Hematopoietic multipotent progenitor cell treated with erythropoietin and hydrocortisone succinate and interleukin-3 and kit ligand, for 4 days (in vitro differentiated cells): ENCODE measurements at regions not wholly inside any gene's neighbourhood (a gene's known extent, or its start where the extent isn't known, plus 50 kb on each side); places are given as distances from the start of the nearest gene placed in this dataset.
"Not testable (repeated sequence)": the region's sequence is repeated elsewhere in the genome, so short reads cannot be mapped to it uniquely, and the experiment has no call there.

Source experiments
- DNase-seq: peaks from one replicate; pipeline ENCODE4 v3.0.0-alpha.2; 2015

- no peak for DNase-seq
Measured at GRCh38 chr7:8314566-8314965, 52.6 kb upstream of the ICA1 start.

GRCh38 chr7:8319115-8319514 is 57.1 kb upstream of the ICA1 start:
- no peak for DNase-seq

- no peak for DNase-seq
Measured at GRCh38 chr7:8320174-8320573, 58.2 kb upstream of the ICA1 start.

- no peak for DNase-seq
Measured at GRCh38 chr7:8321312-8321711, 59.3 kb upstream of the ICA1 start.

- no peak for DNase-seq
Measured at GRCh38 chr7:8322667-8323066, 60.7 kb upstream of the ICA1 start.

- DNase-seq: peak; percentile 10
Measured at GRCh38 chr7:8325067-8325466, 63.1 kb upstream of the ICA1 start.

- no peak for DNase-seq
Measured at GRCh38 chr7:8327199-8327598, 65.2 kb upstream of the ICA1 start.

- DNase-seq: no peak
Measured at GRCh38 chr7:8338206-8338605, 76.2 kb upstream of the ICA1 start.

- DNase-seq: no peak
Measured at GRCh38 chr7:8343556-8343955, 81.6 kb upstream of the ICA1 start.

GRCh38 chr7:8347395-8347794 is 85.4 kb upstream of the ICA1 start:
- DNase-seq: not testable (repeated sequence)

- not testable (repeated sequence) for DNase-seq
Measured at GRCh38 chr7:8351654-8352053, 81.8 kb upstream of the NXPH1 start.

- DNase-seq: no peak
Measured at GRCh38 chr7:8353991-8354390, 79.4 kb upstream of the NXPH1 start.

- DNase-seq: no peak
Measured at GRCh38 chr7:8354503-8354902, 78.9 kb upstream of the NXPH1 start.

GRCh38 chr7:8356071-8356470 is 77.3 kb upstream of the NXPH1 start:
- DNase-seq: no peak

GRCh38 chr7:8357536-8357935 is 75.9 kb upstream of the NXPH1 start:
- no peak for DNase-seq

GRCh38 chr7:8360564-8361153 is 72.8 kb upstream of the NXPH1 start:
- no peak for DNase-seq

- peak; percentile 12 for DNase-seq
Measured at GRCh38 chr7:8362723-8363369, 70.6 kb upstream of the NXPH1 start.

- no peak for DNase-seq
Measured at GRCh38 chr7:8363407-8364015, 69.9 kb upstream of the NXPH1 start.

GRCh38 chr7:8365499-8366110 is 67.8 kb upstream of the NXPH1 start:
- DNase-seq: peak; percentile 32

GRCh38 chr7:8368007-8368406 is 65.4 kb upstream of the NXPH1 start:
- not testable (repeated sequence) for DNase-seq

GRCh38 chr7:8371742-8372141 is 61.7 kb upstream of the NXPH1 start:
- no peak for DNase-seq

GRCh38 chr7:8373851-8374250 is 59.6 kb upstream of the NXPH1 start:
- DNase-seq: no peak

GRCh38 chr7:8378349-8379019 is 54.9 kb upstream of the NXPH1 start:
- no peak for DNase-seq

GRCh38 chr7:8379264-8379663 is 54.1 kb upstream of the NXPH1 start:
- DNase-seq: no peak
